ENCODE measurements at regions not wholly inside any gene's neighbourhood (a gene's known extent, or its start where the extent isn't known, plus 50 kb on each side); places are given as distances from the start of the nearest gene placed in this dataset.

DNA sequence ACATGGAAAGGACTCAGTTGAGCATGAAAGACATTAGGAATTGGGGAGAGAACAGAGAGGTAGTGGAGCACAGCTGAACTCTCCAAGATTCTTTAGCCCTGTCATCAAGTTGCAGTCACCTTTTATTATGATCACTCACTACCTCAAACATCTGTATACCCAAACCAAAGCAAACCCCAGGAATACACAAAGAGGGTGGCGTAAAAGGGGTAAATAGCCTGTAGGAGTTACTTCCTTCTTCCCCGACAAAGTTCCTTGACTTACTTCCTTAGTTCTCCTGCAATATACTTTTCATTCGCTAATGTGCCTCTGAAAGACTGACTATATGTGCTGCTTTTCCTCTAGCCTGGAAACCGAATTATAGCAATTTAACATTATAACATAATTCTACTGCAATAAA lies 159.9 kb downstream of the SPRY1 start:
- Histone ChIP-seq H3K27ac (no peak overlapping the region), H4K20me1 (ENCODE audit: insufficient read depth) (no peaks in the 10 kb centered on the region), H3K79me2 (ENCODE audit: insufficient read depth, low read depth) (no peaks in the 10 kb centered on the region), H3K4me3 (IDR thresholded peaks at IDR 0.05; ENCODE audit: insufficient read depth, low read depth, low read length) (no peak overlapping the region), H3K9ac (no peak overlapping the region), H3K4me2 (no peak overlapping the region), H3K27me3 (ENCODE audit: insufficient read depth, low read depth) (no peaks in the 10 kb centered on the region), H3K36me3 (ENCODE audit: insufficient read depth) (no peaks in the 10 kb centered on the region), H2AFZ (ENCODE audit: low read depth) (no peak overlapping the region), H3K4me1 (ENCODE audit: low read depth, poor library complexity, severe bottlenecking) (no peaks in the 10 kb centered on the region)
- TF ChIP-seq, protein P1, sequence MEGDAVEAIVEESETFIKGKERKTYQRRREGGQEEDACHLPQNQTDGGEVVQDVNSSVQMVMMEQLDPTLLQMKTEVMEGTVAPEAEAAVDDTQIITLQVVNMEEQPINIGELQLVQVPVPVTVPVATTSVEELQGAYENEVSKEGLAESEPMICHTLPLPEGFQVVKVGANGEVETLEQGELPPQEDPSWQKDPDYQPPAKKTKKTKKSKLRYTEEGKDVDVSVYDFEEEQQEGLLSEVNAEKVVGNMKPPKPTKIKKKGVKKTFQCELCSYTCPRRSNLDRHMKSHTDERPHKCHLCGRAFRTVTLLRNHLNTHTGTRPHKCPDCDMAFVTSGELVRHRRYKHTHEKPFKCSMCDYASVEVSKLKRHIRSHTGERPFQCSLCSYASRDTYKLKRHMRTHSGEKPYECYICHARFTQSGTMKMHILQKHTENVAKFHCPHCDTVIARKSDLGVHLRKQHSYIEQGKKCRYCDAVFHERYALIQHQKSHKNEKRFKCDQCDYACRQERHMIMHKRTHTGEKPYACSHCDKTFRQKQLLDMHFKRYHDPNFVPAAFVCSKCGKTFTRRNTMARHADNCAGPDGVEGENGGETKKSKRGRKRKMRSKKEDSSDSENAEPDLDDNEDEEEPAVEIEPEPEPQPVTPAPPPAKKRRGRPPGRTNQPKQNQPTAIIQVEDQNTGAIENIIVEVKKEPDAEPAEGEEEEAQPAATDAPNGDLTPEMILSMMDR (conservative IDR thresholded peaks at IDR 0.05; ENCODE audit: low read depth, low read length), result no peak

DNA sequence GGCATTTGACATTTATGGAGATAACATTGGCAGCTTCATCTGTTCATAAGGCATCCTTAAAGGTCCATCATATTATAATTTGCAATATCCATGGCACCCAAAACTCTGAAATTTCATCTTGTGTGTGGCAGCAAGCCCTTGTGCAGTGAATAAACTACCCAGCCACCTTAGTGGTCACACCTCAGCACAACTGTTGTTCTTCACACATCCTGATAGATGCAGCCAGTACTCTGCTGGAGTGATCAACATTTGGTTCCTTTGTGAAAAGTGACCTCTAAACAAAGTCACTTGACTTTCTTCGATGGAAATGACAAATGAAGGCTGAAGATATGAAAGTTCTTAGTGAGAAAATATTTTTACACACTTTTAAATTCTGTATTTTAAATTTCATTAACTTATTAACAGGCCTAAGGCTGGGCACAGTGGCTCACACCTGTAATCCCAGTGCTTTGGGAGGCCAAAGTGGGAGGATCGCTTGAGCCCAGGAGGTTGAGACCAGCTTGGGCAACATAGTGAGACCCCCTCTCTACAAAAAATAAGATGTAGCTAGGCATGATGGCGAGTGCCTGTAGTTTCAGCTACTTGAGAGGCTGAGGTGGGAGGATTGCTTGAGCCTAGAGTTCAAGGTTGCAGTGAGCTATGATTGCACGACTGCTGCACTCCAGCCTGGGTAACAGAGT lies 161.4 kb downstream of the SPRY1 start:
- no peaks in the 10 kb centered on the region for H3K36me3 ChIP-seq (ENCODE audit: insufficient read depth)
- no peaks in the 10 kb centered on the region for H3K27me3 ChIP-seq (ENCODE audit: insufficient read depth, low read depth)
- no peaks in the 10 kb centered on the region for H3K79me2 ChIP-seq (ENCODE audit: insufficient read depth, low read depth)
- no peak overlapping the region for H3K9ac ChIP-seq
- no peak overlapping the region for H2AFZ ChIP-seq (ENCODE audit: low read depth)
- no peaks in the 10 kb centered on the region for H3K4me1 ChIP-seq (ENCODE audit: low read depth, poor library complexity, severe bottlenecking)
- no peak overlapping the region for H3K4me2 ChIP-seq
- TF ChIP-seq, protein P1 (conservative IDR thresholded peaks at IDR 0.05; ENCODE audit: low read depth, low read length), result no peak
- no peaks in the 10 kb centered on the region for H4K20me1 ChIP-seq (ENCODE audit: insufficient read depth)
- no peak overlapping the region for H3K27ac ChIP-seq
- no peak overlapping the region for H3K4me3 ChIP-seq (IDR thresholded peaks at IDR 0.05; ENCODE audit: insufficient read depth, low read depth, low read length)

DNA sequence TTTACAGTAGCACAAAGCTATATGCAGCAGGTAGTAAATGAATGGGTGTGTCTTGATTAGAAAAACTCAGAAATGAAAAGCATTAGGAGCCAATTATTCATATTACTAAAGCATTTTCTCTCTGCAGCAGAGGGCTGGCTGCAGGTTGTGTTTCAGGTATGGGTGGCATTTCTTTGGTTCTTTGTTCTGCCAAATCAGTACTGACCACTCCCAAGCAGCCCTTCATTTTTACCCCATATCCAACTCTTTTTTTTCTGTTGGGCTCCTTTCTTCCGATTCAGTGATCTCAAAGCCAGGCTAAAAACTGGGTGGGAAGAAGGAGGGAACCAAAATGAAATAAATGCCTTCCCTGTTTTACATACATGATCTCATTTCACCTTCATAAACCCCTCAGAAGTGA lies 162.3 kb downstream of the SPRY1 start:
- H4K20me1 ChIP-seq (ENCODE audit: insufficient read depth), result no peaks in the 10 kb centered on the region
- no peaks in the 10 kb centered on the region for H3K36me3 ChIP-seq (ENCODE audit: insufficient read depth)
- H3K27me3 ChIP-seq (ENCODE audit: insufficient read depth, low read depth), result no peaks in the 10 kb centered on the region
- H2AFZ ChIP-seq (ENCODE audit: low read depth), result no peak overlapping the region
- no peaks in the 10 kb centered on the region for H3K4me1 ChIP-seq (ENCODE audit: low read depth, poor library complexity, severe bottlenecking)
- no peak overlapping the region for H3K4me3 ChIP-seq (IDR thresholded peaks at IDR 0.05; ENCODE audit: insufficient read depth, low read depth, low read length)
- TF ChIP-seq, protein P1 (conservative IDR thresholded peaks at IDR 0.05; ENCODE audit: low read depth, low read length), result no peak
- H3K79me2 ChIP-seq (ENCODE audit: insufficient read depth, low read depth), result no peaks in the 10 kb centered on the region
- H3K9ac ChIP-seq, result no peak overlapping the region
- H3K27ac ChIP-seq, result no peak overlapping the region
- H3K4me2 ChIP-seq, result no peak overlapping the region

DNA sequence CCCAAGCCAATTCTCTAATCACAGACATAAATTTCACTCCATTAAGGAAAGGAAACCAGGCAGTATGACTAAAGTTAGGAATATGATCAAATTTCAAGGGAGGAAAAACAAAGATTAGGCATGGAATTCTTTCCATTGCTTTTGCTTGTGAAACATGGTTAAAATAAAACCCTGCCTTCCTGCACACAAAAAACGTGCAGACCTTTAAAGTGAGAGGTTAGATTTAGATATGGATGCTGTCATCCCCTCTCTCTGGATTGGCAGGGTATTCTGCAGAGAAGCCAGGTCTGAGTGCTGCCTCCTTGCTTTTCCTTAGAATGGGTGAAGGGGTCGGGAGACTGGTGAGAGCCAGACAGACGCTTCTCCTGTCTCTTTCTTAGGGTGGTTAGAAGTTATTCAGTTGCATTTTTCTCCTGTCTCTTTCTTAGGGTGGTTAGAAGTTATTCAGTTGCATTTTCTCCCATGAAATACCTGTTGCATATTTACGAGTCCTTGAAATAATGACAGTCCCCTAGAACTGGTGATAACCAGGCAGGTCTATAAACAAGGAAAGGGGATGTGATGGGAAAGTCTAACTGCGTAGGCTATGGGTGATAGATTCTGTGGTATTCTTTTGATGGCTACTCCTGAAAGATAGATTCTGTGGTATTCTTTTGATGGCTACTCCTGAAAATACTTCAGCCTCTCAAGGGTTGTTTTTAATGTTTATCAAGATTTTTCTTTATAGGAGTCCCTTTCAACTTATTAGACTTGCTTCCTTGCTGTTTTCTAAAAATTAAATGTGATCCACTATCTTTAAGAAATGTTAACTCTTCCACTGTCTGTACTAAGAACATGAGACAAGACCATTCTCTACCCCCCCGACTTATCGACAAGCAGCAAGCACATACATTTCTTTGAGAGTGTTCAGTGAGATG lies 163.6 kb downstream of the SPRY1 start:
- Histone ChIP-seq H2AFZ (ENCODE audit: low read depth) (no peak overlapping the region), H3K27me3 (ENCODE audit: insufficient read depth, low read depth) (no peaks in the 10 kb centered on the region)

More for the DNA sequence above, 163.6 kb downstream of the SPRY1 start:
- Histone ChIP-seq H3K4me3 (IDR thresholded peaks at IDR 0.05; ENCODE audit: insufficient read depth, low read depth, low read length) (no peak overlapping the region), H3K4me1 (ENCODE audit: low read depth, poor library complexity, severe bottlenecking) (peaks cover 7% of the 10 kb centered on the region), H3K36me3 (ENCODE audit: insufficient read depth) (no peaks in the 10 kb centered on the region), H4K20me1 (ENCODE audit: insufficient read depth) (no peaks in the 10 kb centered on the region), H3K4me2 (no peak overlapping the region), H3K27ac (no peak overlapping the region), H3K9ac (no peak overlapping the region), H3K79me2 (ENCODE audit: insufficient read depth, low read depth) (no peaks in the 10 kb centered on the region)
- TF ChIP-seq, protein P1 (conservative IDR thresholded peaks at IDR 0.05; ENCODE audit: low read depth, low read length), result no peak

Data from KMS-11 (cell line).